OCI-LY7 (cell line): ENCODE measurements at regions not wholly inside any gene's neighbourhood (a gene's known extent, or its start where the extent isn't known, plus 50 kb on each side); places are given as distances from the start of the nearest gene placed in this dataset.

Experiments
- CTCF ChIP-seq: fragments of 200-600 bp; sonication (generic); conservative IDR thresholded peaks from 2 replicates; pipeline ENCODE4 v1.5.1; 2014; ENCODE audit warnings: mild to moderate bottlenecking, antibody characterized with exemption, low read length, moderate library complexity, mixed read lengths
- EZH2phosphoT487 ChIP-seq: fragments of 200-600 bp; sonication (generic); IDR thresholded peaks from 2 replicates; pipeline ENCODE4 v1.6.1; 2018; ENCODE audit warnings: low read depth, borderline replicate concordance, mild to moderate bottlenecking, mixed run types, antibody characterized with exemption, low read length, moderate library complexity, mixed read lengths

DNA sequence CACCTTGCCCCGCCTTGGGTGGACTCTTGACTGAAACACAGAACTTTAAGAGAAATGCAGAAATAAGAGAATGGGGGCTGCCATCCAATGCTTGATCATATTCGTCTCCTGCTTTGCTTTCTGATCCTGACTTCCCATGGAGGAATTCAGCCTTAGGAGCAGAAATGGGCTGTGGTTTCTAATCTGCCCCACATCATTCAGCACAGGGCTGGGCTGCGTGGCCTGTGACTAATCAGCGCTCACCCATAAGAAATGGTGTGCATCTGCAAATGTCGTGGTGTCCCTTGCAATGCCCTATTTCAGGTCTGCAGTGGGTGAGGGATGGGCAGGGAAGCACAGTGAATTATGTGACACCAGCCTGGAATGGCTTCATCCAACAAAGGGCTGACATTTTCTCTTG, 60.7 kb upstream of the URI1 start:
- no peak for TF ChIP-seq CTCF
- TF ChIP-seq EZH2phosphoT487 = no peak
